Motor neuron (in vitro differentiated cells): ENCODE measurements at regions not wholly inside any gene's neighbourhood (a gene's known extent, or its start where the extent isn't known, plus 50 kb on each side); places are given as distances from the start of the nearest gene placed in this dataset.
A peak's percentile ranks its signal among the peaks of the same experiment; 100 is the strongest.

Experiments used
- ATAC-seq, 8 experiments: fragments of 200-7000 bp; cut with Tn5 transposase; replicated peaks in 6 of 8; 2 replicates each; pipeline ENCODE4 v1.8.0; 2021; ENCODE audit warnings: mild to moderate bottlenecking in 8 of 8, moderate library complexity in 8 of 8
- H3K27ac ChIP-seq, 2 donors: fragments of 250-450 bp; sonication (Bioruptor Pico); 2 replicates each; pipeline ENCODE4 v1.9.0; 2021; ENCODE audit warnings: antibody characterized with exemption in 2 of 2, mild to moderate bottlenecking in 2 of 2, moderate library complexity in 1 of 2
- H3K4me1 ChIP-seq, 2 donors: fragments of 250-450 bp; sonication (Bioruptor Pico); replicated peaks in 1 of 2; 2 replicates each; pipeline ENCODE4 v1.6.1; 2021; ENCODE audit warnings: antibody characterized with exemption in 2 of 2, mild to moderate bottlenecking in 2 of 2, moderate library complexity in 1 of 2
- H3K4me3 ChIP-seq, 5 donors: fragments of 250-450 bp; sonication (Bioruptor Pico); 2 replicates each; pipeline ENCODE4 v1.9.0; 2021; ENCODE audit warnings: antibody characterized with exemption in 5 of 5, mild to moderate bottlenecking in 5 of 5, moderate library complexity in 4 of 5
- WGBS, 10 experiments: fragments of 450-650 bp; shearing (Covaris generic); methylation state at CpG; one replicate each; pipeline ENCODE4 v1.0.0; 2022; 5-methylcytosine and 5-hydroxymethylcytosine counted together
- in situ Hi-C, 9 experiments: fragments of 400-800 bp; cut with MboI; loops; one replicate each; pipeline ENCODE4 v1.15.0; 2021; ENCODE audit warnings: low sequenced_read_pairs in 9 of 9, low pct_unique_long_range_greater_than_20kb in 2 of 9; ENCODE audit not compliant: unreplicated experiment in 9 of 9

- WGBS, 10 experiments: 0 to 68% (median 38%) methylated on average over 1 to 2 of the region's 3 CpGs; no CpG with 5 or more reads in 5 of the 10 experiments
Measured at GRCh38 chr10:123611876-123612275, 54.3 kb upstream of the GPR26 start.

DNA sequence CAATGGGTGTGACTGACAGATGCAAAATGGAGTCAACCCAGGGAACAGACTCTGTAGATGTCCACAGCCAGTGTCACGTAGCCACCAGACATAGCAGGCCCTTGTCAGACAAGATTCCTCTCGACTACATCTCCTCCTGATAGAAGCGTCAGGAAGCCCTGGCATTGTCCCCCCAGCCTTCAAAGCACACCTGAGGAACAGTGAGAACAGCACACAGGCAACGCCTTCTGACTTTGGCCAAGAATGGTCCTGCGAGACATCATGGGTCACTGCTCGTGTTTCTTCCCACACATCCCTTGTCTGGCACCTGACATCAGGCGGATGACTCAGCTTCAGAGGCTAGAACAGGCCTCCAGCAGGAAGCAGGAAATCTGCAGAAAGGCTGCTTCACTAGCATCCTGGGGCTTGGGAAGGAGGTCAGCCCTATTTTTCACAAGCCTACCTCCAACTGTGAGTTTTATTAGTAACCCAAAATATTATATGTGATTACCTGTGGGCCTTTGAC, 52.8 kb upstream of the GPR26 start:
- 8 to 90% (median 43%) methylated on average over 2 to 6 of the region's 7 CpGs; no CpG with 5 or more reads in 5 of the 10 experiments for WGBS, 10 experiments
- in situ Hi-C loops: no loop called here
- no peak for ATAC-seq
- H3K4me3 ChIP-seq: no peak overlapping the region
- H3K4me1 ChIP-seq: no peaks in the 10 kb centered on the region
- no peak overlapping the region for H3K27ac ChIP-seq

More at GRCh38 chr10:123611876-123612275, 54.3 kb upstream of the GPR26 start:
- no peak overlapping the region for H3K27ac ChIP-seq
- ATAC-seq: no peak
- H3K4me1 ChIP-seq: no peaks in the 10 kb centered on the region
- no peak overlapping the region for H3K4me3 ChIP-seq
- in situ Hi-C loops: no loop called here

- peak in 6 of 8 experiments; percentile 24 to 84 (median 58) for ATAC-seq
Measured at GRCh38 chr10:123614888-123615287, 51.3 kb upstream of the GPR26 start.

More at GRCh38 chr10:123614888-123615287, 51.3 kb upstream of the GPR26 start:
- Histone ChIP-seq H3K27ac (no peak overlapping the region), H3K4me3 (no peak overlapping the region), H3K4me1 (no peaks in the 10 kb centered on the region)
- WGBS, 10 experiments: 0 to 30% (median 7%) methylated on average over 2 to 12 of the region's 12 CpGs; no CpG with 5 or more reads in 2 of the 10 experiments
- in situ Hi-C loops: no loop called here
